ENCODE measurements at regions not wholly inside any gene's neighbourhood (a gene's known extent, or its start where the extent isn't known, plus 50 kb on each side); places are given as distances from the start of the nearest gene placed in this dataset.

DNA sequence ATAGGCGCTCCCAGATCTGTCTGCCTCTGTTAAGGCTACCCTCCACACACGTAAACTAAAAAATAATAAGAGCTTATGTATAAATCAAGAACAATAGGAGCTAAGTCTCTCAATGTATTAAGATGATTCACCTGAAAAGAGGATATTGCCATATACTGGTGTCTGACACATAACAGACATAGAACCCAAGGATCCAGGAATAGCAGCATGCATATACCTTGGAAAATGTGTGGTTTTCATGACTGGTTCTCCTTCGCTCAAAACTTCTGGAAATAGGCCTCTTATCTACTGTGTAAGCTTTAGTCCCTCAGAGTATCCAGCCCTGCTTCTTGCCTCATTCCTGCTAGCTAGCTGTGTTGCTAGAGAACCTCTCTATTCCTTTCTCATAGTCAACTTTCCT is 203.7 kb upstream of the SLITRK2 start:
- Histone ChIP-seq H3K27me3 (no peaks in the 10 kb centered on the region), H2AFZ (no peak overlapping the region), H4K20me1 (ENCODE audit: insufficient read depth, poor library complexity, severe bottlenecking) (no peaks in the 10 kb centered on the region), H3K27ac (no peak overlapping the region), H3K79me2 (no peaks in the 10 kb centered on the region), H3K4me3 (no peak overlapping the region), H3K9me3 (ENCODE audit: low read depth) (no peaks in the 10 kb centered on the region), H3K4me1 (ENCODE audit: insufficient read depth) (no peaks in the 10 kb centered on the region), H3K36me3 (replicated peaks; ENCODE audit: insufficient read depth, low read depth) (no peaks in the 10 kb centered on the region), H3K4me2 (no peak overlapping the region), H3K9me2 (replicated peaks; ENCODE audit: insufficient read depth) (no peaks in the 10 kb centered on the region)
- no peak for TF ChIP-seq EZH2phosphoT487 (IDR thresholded peaks at IDR 0.05; ENCODE audit: low read depth, severe bottlenecking, unreplicated experiment)
- TF ChIP-seq EZH2 (IDR thresholded peaks at IDR 0.05; ENCODE audit: borderline replicate concordance), result no peak
- WGBS (ENCODE audit: low lambda C conversion rate, missing lambda C conversion rate), result 62% methylated on average over 3 of the region's 3 CpGs
- no peak for DNase-seq (ENCODE audit: low spot score)

DNA sequence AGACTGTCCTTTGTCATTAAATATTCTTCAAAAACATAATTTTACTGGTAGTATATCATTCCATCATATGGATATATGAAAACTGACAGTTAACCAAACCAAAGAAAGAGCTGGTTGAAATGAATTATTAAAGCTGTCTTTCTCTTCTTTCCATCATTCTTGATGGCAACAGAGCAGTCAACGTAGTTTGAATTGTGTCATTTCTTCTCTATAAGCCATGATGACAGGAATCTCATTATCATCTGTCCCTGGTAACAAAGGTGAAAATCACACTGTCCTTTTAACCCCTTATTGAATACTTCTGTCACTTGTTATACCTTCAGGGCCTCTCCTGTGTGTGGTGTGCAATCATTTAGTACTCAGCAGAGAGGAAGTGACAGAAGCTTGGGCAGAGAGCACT is 197.0 kb upstream of the SLITRK2 start:
- Histone ChIP-seq H3K27ac (no peak overlapping the region), H3K27me3 (no peaks in the 10 kb centered on the region), H4K20me1 (ENCODE audit: insufficient read depth, poor library complexity, severe bottlenecking) (no peaks in the 10 kb centered on the region), H2AFZ (no peak overlapping the region), H3K9me2 (replicated peaks; ENCODE audit: insufficient read depth) (no peaks in the 10 kb centered on the region), H3K4me2 (no peak overlapping the region), H3K36me3 (replicated peaks; ENCODE audit: insufficient read depth, low read depth) (no peaks in the 10 kb centered on the region), H3K79me2 (no peaks in the 10 kb centered on the region), H3K9me3 (ENCODE audit: low read depth) (no peaks in the 10 kb centered on the region), H3K4me1 (ENCODE audit: insufficient read depth) (no peaks in the 10 kb centered on the region), H3K4me3 (no peak overlapping the region)
- TF ChIP-seq, protein P1, sequence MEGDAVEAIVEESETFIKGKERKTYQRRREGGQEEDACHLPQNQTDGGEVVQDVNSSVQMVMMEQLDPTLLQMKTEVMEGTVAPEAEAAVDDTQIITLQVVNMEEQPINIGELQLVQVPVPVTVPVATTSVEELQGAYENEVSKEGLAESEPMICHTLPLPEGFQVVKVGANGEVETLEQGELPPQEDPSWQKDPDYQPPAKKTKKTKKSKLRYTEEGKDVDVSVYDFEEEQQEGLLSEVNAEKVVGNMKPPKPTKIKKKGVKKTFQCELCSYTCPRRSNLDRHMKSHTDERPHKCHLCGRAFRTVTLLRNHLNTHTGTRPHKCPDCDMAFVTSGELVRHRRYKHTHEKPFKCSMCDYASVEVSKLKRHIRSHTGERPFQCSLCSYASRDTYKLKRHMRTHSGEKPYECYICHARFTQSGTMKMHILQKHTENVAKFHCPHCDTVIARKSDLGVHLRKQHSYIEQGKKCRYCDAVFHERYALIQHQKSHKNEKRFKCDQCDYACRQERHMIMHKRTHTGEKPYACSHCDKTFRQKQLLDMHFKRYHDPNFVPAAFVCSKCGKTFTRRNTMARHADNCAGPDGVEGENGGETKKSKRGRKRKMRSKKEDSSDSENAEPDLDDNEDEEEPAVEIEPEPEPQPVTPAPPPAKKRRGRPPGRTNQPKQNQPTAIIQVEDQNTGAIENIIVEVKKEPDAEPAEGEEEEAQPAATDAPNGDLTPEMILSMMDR (IDR thresholded peaks at IDR 0.05; ENCODE audit: poor library complexity), result no peak
- TF ChIP-seq EZH2 (IDR thresholded peaks at IDR 0.05; ENCODE audit: borderline replicate concordance), result no peak
- no peak for TF ChIP-seq EZH2phosphoT487 (IDR thresholded peaks at IDR 0.05; ENCODE audit: low read depth, severe bottlenecking, unreplicated experiment)
- no peak for DNase-seq (ENCODE audit: low spot score)
- WGBS (ENCODE audit: low lambda C conversion rate, missing lambda C conversion rate), result 52% methylated on average over 1 of the region's 1 CpG

- Histone ChIP-seq H3K4me1 (ENCODE audit: insufficient read depth) (no peaks in the 10 kb centered on the region), H3K9me2 (replicated peaks; ENCODE audit: insufficient read depth) (no peaks in the 10 kb centered on the region), H2AFZ (no peak overlapping the region), H3K9me3 (ENCODE audit: low read depth) (no peaks in the 10 kb centered on the region), H3K79me2 (no peaks in the 10 kb centered on the region), H4K20me1 (ENCODE audit: insufficient read depth, poor library complexity, severe bottlenecking) (no peaks in the 10 kb centered on the region), H3K27me3 (no peaks in the 10 kb centered on the region), H3K27ac (no peak overlapping the region), H3K4me2 (no peak overlapping the region), H3K4me3 (no peak overlapping the region), H3K36me3 (replicated peaks; ENCODE audit: insufficient read depth, low read depth) (no peaks in the 10 kb centered on the region)
- DNase-seq (ENCODE audit: low spot score), result no peak
- TF ChIP-seq EZH2phosphoT487 (IDR thresholded peaks at IDR 0.05; ENCODE audit: low read depth, severe bottlenecking, unreplicated experiment) (no peak), EZH2 (IDR thresholded peaks at IDR 0.05; ENCODE audit: borderline replicate concordance) (no peak)
- TF ChIP-seq, protein P1 (IDR thresholded peaks at IDR 0.05; ENCODE audit: poor library complexity), result no peak
- WGBS (ENCODE audit: low lambda C conversion rate, missing lambda C conversion rate), result 70% methylated on average over 1 of the region's 1 CpG
These were observed 194.2 kb upstream of the SLITRK2 start for GRCh38 chrX:145623453-145623852.

- Histone ChIP-seq H3K9me3 (ENCODE audit: low read depth) (no peaks in the 10 kb centered on the region), H4K20me1 (ENCODE audit: insufficient read depth, poor library complexity, severe bottlenecking) (no peaks in the 10 kb centered on the region), H3K4me2 (no peak overlapping the region), H3K36me3 (replicated peaks; ENCODE audit: insufficient read depth, low read depth) (no peaks in the 10 kb centered on the region), H3K79me2 (no peaks in the 10 kb centered on the region), H2AFZ (no peak overlapping the region), H3K4me3 (no peak overlapping the region), H3K27ac (no peak overlapping the region), H3K9me2 (replicated peaks; ENCODE audit: insufficient read depth) (no peaks in the 10 kb centered on the region), H3K4me1 (ENCODE audit: insufficient read depth) (no peaks in the 10 kb centered on the region), H3K27me3 (no peaks in the 10 kb centered on the region)
- TF ChIP-seq, protein P1 (IDR thresholded peaks at IDR 0.05; ENCODE audit: poor library complexity), result no peak
- TF ChIP-seq EZH2phosphoT487 (IDR thresholded peaks at IDR 0.05; ENCODE audit: low read depth, severe bottlenecking, unreplicated experiment) (no peak), EZH2 (IDR thresholded peaks at IDR 0.05; ENCODE audit: borderline replicate concordance) (no peak)
- DNase-seq (ENCODE audit: low spot score), result no peak
- WGBS (ENCODE audit: low lambda C conversion rate, missing lambda C conversion rate), result 88% methylated on average over 21 of the region's 21 CpGs
These were observed 187.5 kb upstream of the SLITRK2 start for GRCh38 chrX:145630081-145630480.

All from hepatocyte (in vitro differentiated cells).